Activated CD4-positive, alpha-beta memory T cell treated with anti-CD3 and anti-CD28 coated beads for 36 hours (primary cell): ENCODE measurements at regions not wholly inside any gene's neighbourhood (a gene's known extent, or its start where the extent isn't known, plus 50 kb on each side); places are given as distances from the start of the nearest gene placed in this dataset.
"Not testable (repeated sequence)": the region's sequence is repeated elsewhere in the genome, so short reads cannot be mapped to it uniquely, and the experiment has no call there.

Experiments used
- CTCF ChIA-PET: fragments of 350-600 bp; sonication (Branson Sonifier 250); formaldehyde crosslinking; loops from one replicate; lab custom pipeline; 2021; ENCODE audit warnings: antibody characterized with exemption, inconsistent platforms; lab: Charles Lee
- POLR2A ChIA-PET: fragments of 350-600 bp; sonication (Branson Sonifier 250); formaldehyde crosslinking; loops from one replicate; lab custom pipeline; 2021; ENCODE audit warnings: antibody characterized with exemption; lab: Charles Lee
- DNase-seq: peaks from one replicate; pipeline ENCODE4 v3.0.0-alpha.2; 2020
- H3K27ac Mint-ChIP-seq: one replicate; pipeline ENCODE4 v1.8.0; 2021; ENCODE audit warnings: mixed read lengths
- H3K27me3 Mint-ChIP-seq: one replicate; pipeline ENCODE4 v1.8.0; 2021; ENCODE audit warnings: mixed read lengths
- H3K36me3 Mint-ChIP-seq: one replicate; pipeline ENCODE4 v1.8.0; 2021; ENCODE audit warnings: mixed read lengths
- H3K4me1 Mint-ChIP-seq: one replicate; pipeline ENCODE4 v1.8.0; 2021; ENCODE audit warnings: low read depth, mixed read lengths
- H3K4me3 Mint-ChIP-seq: one replicate; pipeline ENCODE4 v1.8.0; 2021; ENCODE audit warnings: mild to moderate bottlenecking, mixed read lengths
- H3K9me3 Mint-ChIP-seq: one replicate; pipeline ENCODE4 v1.8.0; 2021; ENCODE audit warnings: mixed read lengths
- intact Hi-C: fragments of 100-400 bp; cut with micrococcal nuclease; formaldehyde crosslinking; loops from one replicate; pipeline ENCODE4 v1.15.1; 2023

DNA sequence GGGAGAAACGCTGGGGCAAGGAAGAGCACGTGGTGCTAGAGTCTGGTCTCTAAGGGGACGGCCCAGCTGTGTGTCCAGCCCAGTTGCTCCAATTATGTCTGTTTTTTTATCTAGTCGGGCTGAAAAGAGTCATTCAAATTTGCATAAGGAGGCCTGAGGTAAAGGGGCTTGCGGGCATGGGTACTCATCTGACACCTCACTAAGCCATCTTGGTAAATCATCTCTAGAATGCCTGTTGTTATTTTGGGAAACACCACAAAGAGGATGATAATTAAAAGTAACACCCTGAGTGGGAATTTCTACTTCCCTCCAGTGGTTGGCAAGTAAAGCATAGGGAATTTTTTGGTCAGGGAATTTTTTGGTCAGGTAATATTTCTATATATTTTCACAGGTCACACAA lies 196.1 kb upstream of the ALG10B start:
- CTCF ChIA-PET: no interaction called here
- no peak overlapping the region for H3K27ac Mint-ChIP-seq
- POLR2A ChIA-PET: no interaction called here
- peaks cover 5% of the 10 kb centered on the region for H3K9me3 Mint-ChIP-seq
- H3K4me3 Mint-ChIP-seq: no peak overlapping the region
- intact Hi-C loops: no loop called here
- no peaks in the 10 kb centered on the region for H3K4me1 Mint-ChIP-seq
- no peaks in the 10 kb centered on the region for H3K36me3 Mint-ChIP-seq
- peaks cover 5% of the 10 kb centered on the region for H3K27me3 Mint-ChIP-seq
- no peak for DNase-seq

DNA sequence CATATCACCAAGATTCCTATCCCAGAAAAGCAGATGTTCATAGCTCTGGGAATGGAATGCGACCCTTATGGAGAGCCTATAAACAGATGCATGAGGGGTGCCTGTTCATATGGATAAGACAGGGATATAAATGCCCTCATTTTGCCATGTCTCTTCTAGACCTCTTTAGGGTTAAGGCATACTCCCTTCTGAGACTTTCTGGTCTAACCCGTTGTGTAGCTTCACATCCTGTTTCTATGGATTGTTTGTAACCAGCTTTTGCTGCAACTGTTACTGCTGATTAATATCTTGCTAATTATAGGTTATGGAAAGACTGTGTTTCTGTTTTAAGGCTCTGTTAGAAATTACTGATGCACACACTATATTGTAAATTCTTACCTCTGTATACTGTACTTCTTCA lies 193.5 kb upstream of the ALG10B start:
- H3K4me3 Mint-ChIP-seq, intact Hi-C loops, H3K9me3 Mint-ChIP-seq, CTCF ChIA-PET, DNase-seq, H3K4me1 Mint-ChIP-seq, H3K36me3 Mint-ChIP-seq, POLR2A ChIA-PET, H3K27me3 Mint-ChIP-seq, H3K27ac Mint-ChIP-seq: not testable (repeated sequence)

DNA sequence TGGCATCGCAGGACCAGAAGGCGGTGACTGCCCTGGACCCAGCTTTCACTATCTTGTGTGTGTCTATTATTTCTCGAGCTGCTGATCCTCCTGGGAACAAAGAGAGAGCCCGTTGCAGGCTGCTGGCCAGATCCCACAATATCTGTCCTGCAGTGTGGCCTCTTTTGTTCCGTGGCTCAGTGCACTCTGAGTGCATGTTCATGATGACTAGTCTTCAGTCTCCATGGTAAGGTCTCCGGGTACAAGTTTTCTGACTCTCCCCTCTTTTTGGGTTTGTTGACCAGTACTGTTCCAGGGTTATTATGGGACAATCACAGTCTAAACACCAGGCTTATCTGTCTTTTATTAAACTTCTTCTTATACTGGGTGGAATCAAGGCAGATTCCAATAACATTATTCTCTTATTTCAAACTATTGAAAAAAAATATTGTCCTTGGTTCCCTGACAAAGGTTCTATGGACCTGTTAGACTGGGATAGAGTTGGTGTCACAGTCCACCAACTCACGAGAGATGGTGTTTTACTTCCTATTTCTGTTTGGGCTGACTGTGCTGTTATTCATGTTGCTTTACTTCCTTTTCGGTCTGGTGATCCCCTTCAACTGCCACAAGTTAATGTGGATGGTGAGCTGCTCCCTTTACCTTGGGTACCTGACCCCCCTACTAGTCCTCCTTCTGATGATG lies 192.9 kb upstream of the ALG10B start:
- no peak for DNase-seq
- H3K9me3 Mint-ChIP-seq: peaks cover 5% of the 10 kb centered on the region
- H3K36me3 Mint-ChIP-seq: no peaks in the 10 kb centered on the region
- H3K4me3 Mint-ChIP-seq: no peak overlapping the region
- peaks cover 6% of the 10 kb centered on the region for H3K27me3 Mint-ChIP-seq
- CTCF ChIA-PET: no interaction called here
- POLR2A ChIA-PET: no interaction called here
- no peaks in the 10 kb centered on the region for H3K4me1 Mint-ChIP-seq
- intact Hi-C loops: no loop called here
- H3K27ac Mint-ChIP-seq: no peak overlapping the region

DNA sequence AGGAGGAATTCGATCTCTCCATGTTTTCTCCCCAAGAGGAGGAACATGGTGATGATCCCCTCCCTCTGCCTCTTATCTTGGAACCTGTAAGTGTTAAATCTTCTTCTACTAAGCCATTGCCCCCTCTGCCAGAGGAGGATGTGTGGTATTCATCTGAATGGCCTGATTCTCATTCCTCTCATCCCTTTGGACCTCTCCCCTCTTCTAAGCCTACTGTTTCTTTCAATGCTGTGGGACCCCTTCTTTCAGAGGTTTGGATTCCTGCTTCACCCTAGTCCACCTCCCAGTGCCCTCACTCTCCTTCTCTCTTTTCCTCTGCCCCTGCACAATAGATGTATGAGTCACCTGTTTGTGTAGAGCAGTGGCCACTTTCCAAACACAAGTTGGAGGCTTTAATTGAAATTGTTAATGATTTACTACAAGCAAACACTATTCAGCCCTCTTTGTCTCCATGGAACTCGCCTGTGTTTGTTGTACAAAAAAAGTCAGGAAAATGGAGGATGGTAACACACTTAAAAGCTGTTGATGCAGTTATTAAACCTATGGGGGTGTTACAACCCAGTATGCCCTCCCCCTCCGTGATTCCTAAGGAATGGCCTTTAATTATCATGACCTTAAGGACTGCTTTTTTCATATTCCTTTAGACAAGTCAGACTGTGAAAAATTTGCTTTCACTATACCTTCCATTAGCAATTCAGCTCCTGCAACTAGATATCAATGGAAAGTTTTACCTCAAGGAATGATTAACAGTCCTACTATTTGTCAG lies 192.1 kb upstream of the ALG10B start:
- Mint-ChIP-seq H3K27me3 (peaks cover 6% of the 10 kb centered on the region), H3K27ac (no peak overlapping the region), H3K4me3 (no peak overlapping the region), H3K4me1 (no peaks in the 10 kb centered on the region), H3K9me3 (peaks cover 5% of the 10 kb centered on the region), H3K36me3 (no peaks in the 10 kb centered on the region)
- no peak for DNase-seq
- intact Hi-C loops: no loop called here
- ChIA-PET CTCF (no interaction called here), POLR2A (no interaction called here)

DNA sequence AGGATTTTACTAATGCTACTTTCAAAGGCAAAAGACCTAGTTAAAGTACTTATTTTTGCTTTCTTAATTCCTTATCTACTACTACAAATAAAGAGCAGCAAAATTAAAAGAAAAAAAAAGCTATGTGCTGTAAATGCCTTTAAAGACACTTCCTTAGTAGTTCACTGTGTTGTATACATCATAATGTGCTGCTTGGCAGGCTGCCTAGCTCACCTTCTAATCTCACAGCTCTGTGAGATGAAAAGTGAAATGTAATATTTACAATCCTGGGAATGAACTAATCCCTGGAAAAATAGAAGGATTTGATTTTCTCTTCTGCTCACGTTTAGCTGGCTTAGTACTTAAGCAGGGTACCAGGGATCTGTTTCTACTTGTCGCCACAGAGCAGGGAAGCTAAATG lies 184.4 kb upstream of the ALG10B start:
- CTCF ChIA-PET: no interaction called here
- POLR2A ChIA-PET: no interaction called here
- Mint-ChIP-seq H3K9me3 (no peaks in the 10 kb centered on the region), H3K4me3 (no peak overlapping the region), H3K27ac (no peak overlapping the region), H3K4me1 (no peaks in the 10 kb centered on the region), H3K27me3 (peaks cover 9% of the 10 kb centered on the region), H3K36me3 (no peaks in the 10 kb centered on the region)
- intact Hi-C loops: no loop called here
- no peak for DNase-seq

DNA sequence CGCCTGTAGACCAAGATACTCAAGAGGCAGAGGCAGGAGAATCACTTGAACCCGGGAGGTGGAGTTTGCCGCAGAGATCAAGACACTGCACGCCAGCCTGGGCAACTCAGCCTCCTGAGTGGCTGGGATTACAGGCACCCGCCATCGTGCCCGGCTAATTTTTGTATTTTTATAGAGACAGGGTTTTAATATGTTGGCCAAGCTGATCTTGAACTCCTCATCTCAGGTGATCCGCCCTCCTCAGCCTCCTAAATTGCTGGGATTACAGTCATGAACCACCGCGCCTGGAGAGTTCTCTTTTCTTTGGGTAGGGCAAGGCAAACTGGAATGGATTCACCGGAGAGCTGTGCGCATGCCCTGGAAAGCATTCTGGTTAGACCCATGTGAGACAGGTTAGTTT lies 179.3 kb upstream of the ALG10B start:
- no peaks in the 10 kb centered on the region for H3K36me3 Mint-ChIP-seq
- intact Hi-C loops: loop anchor here (5.0 kb wide), 2 partner anchors 965 to 1135 kb away; no protein-coding TSS in a partner anchor
- H3K27ac Mint-ChIP-seq: no peak overlapping the region
- peaks cover 2% of the 10 kb centered on the region for H3K27me3 Mint-ChIP-seq
- H3K4me3 Mint-ChIP-seq: no peak overlapping the region
- CTCF ChIA-PET: interaction anchor here (0.7 to 1.1 kb wide), 2 partner anchors 28 to 179 kb away, joined by 3 to 4 read pairs; partner anchors contain the start of gene ALG10B
- DNase-seq: no peak
- no peaks in the 10 kb centered on the region for H3K9me3 Mint-ChIP-seq
- H3K4me1 Mint-ChIP-seq: peaks cover 6% of the 10 kb centered on the region
- POLR2A ChIA-PET: no interaction called here

DNA sequence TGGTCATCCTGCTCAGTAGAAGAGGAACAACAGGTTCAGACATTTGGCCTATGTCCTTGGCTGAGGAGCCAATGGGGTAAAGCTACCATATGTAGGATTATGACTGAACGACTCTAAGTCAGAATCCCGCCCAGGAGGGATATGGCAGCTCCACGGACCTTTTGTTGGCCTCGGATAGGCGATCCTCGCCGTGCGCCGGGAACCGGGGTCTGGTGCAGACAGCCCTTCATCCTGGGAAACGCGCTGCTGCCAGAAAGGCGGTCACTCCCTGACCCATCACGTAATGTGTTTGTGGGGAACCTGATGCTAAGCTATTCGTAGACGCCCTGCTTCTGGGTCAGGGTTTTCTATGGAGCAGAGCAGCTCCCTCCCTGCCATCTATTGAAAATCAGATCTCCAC lies 178.9 kb upstream of the ALG10B start:
- DNase-seq: no peak
- CTCF ChIA-PET: interaction anchor here (0.7 to 1.1 kb wide), 2 partner anchors 28 to 179 kb away, joined by 3 to 4 read pairs; partner anchors contain the start of gene ALG10B
- H3K4me3 Mint-ChIP-seq: no peak overlapping the region
- H3K36me3 Mint-ChIP-seq: no peaks in the 10 kb centered on the region
- peaks cover 1% of the 10 kb centered on the region for H3K27me3 Mint-ChIP-seq
- intact Hi-C loops: loop anchor here (1.0 to 5.0 kb wide), 3 partner anchors 179 to 1135 kb away; partner anchors contain the start of gene ALG10B
- POLR2A ChIA-PET: no interaction called here
- no peaks in the 10 kb centered on the region for H3K9me3 Mint-ChIP-seq
- H3K4me1 Mint-ChIP-seq: peaks cover 6% of the 10 kb centered on the region
- H3K27ac Mint-ChIP-seq: no peak overlapping the region

DNA sequence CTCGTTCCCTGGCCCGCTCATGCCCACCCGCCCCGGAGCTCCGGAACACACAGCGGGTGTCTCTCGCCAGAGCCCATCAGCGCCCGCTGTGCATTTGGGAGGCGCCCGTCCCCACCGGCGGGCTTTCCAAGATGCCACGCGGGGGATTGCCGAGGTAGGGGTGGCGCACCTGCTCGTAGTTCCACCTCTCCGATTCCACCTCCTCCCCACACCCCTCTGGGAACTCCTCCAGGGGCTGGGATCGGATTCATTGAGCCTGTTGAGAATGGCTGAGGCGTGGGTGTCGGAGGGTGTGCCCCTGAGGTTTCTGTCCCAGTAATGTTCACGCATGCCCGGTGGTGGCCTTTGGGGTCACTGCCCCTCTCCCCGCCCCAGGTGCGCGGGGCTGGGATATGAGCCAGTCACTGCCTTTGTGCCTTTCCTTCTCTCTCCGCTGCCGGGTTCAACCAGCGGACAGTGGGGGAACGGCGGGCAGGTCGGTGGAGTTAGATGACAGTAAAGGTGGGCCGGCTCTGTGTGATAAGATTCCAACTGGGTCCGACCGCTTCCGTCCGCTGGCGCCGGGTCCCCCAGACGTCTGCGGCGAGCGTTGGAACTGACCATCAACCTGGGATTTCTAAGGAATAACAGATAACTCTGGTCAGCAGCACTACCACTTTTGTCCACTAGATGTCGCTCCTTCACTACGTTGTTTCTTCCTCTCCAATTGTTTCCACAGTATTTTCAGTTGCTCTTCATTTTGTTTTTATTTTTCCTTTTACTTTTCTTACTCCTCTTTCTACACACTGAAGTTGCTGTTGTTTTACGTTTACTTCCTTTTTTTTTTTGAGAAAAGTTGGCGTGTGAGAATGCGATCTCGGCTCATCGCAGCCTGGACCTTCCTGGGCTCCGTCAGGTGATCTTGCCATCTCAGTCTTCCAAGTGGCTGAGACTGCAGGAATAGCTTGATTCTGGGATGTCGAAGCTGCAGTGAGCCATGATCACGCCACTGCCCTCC lies 178.1 kb upstream of the ALG10B start:
- H3K9me3 Mint-ChIP-seq: no peaks in the 10 kb centered on the region
- H3K27ac Mint-ChIP-seq: no peak overlapping the region
- DNase-seq: peak; percentile 65
- peaks cover 6% of the 10 kb centered on the region for H3K4me1 Mint-ChIP-seq
- H3K4me3 Mint-ChIP-seq: peak overlapping the region; percentile 59
- intact Hi-C loops: loop anchor here (1.0 to 5.0 kb wide), 3 partner anchors 178 to 1134 kb away; partner anchors contain the start of gene ALG10B
- CTCF ChIA-PET: interaction anchor here (0.7 to 1.4 kb wide), 4 partner anchors 29 to 178 kb away, joined by 3 to 4 read pairs (median 4); partner anchors contain the start of gene ALG10B
- POLR2A ChIA-PET: interaction anchor here (0.7 kb wide), 1 partner anchor 1057 kb away, joined by 4 read pairs; no protein-coding TSS in a partner anchor
- no peaks in the 10 kb centered on the region for H3K27me3 Mint-ChIP-seq
- no peaks in the 10 kb centered on the region for H3K36me3 Mint-ChIP-seq

DNA sequence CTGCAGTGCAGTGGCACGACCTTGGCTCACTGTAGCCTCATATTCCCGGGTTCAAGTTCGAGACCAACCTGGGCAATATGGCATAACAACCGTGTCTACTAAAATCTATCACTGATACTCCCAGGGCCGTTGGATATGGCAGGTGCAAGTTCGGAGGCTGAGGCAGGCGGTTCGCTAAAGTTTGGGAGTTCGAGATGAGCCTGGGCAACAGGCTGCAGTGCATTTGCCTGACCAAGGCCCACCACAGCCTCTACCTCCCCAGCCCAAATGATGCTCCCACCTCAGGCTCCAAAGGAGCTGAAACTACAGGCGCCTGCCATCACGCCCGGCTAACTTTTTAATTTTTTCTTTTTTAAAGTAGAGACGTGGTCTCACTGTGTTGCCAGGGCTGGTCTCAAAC lies 177.1 kb upstream of the ALG10B start:
- no peak overlapping the region for H3K4me3 Mint-ChIP-seq
- intact Hi-C loops: loop anchor here (5.0 kb wide), 2 partner anchors 963 to 1133 kb away; no protein-coding TSS in a partner anchor
- ChIA-PET POLR2A (interaction anchor here (0.7 kb wide), 1 partner anchor 1056 kb away, joined by 4 read pairs; no protein-coding TSS in a partner anchor), CTCF (interaction anchor here (1.1 to 1.4 kb wide), 2 partner anchors 78 to 177 kb away, joined by 3 to 4 read pairs; partner anchors contain the start of gene ALG10B)
- DNase-seq: no peak
- H3K9me3 Mint-ChIP-seq: no peaks in the 10 kb centered on the region
- no peak overlapping the region for H3K27ac Mint-ChIP-seq
- peaks cover 6% of the 10 kb centered on the region for H3K4me1 Mint-ChIP-seq
- H3K27me3 Mint-ChIP-seq: no peaks in the 10 kb centered on the region
- H3K36me3 Mint-ChIP-seq: no peaks in the 10 kb centered on the region

DNA sequence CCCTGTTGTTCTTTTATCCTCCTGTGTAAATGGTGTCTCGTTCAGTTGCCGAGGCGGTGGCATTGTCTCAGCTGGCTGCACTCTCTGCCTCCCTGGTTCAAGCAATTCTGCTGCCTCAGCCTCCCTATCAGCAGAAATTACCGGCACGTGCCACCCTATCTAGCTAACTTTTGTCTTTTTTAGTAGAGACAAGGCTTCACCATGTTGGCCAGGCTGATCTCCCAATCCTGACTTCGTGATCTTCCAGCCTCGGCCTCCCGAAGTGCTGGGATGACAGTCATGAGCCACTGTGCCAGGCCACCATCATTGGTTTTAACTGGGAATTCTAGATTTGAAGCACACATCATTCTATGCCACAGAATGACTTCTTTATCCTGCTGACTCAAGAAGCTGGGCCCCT lies 175.3 kb upstream of the ALG10B start:
- Mint-ChIP-seq H3K9me3 (no peaks in the 10 kb centered on the region), H3K36me3 (no peaks in the 10 kb centered on the region), H3K27ac (no peak overlapping the region), H3K4me1 (peaks cover 6% of the 10 kb centered on the region), H3K4me3 (no peak overlapping the region), H3K27me3 (no peaks in the 10 kb centered on the region)
- ChIA-PET CTCF (interaction anchor here (1.4 kb wide), 1 partner anchor 175 kb away, joined by 4 read pairs; the partner anchor contains the start of gene ALG10B), POLR2A (no interaction called here)
- intact Hi-C loops: no loop called here
- DNase-seq: no peak

DNA sequence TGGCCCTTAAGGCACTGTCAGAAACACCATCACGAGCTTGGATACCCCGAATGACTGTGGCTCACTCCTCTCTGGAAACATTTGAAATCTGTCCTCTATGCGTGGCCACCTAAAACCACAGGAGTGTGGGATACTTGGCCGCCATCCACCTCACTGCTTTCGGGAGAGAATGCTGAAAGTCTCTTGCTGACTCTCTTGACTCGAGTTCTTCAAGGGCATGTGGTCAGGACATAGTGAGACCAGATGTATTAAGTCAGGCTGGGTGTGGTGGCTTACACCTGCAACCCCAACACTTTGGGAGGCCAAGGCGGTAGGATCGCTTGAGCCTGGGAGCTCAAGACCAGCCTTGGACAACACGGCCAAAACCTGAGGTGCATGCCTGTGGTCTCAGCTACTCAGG lies 174.7 kb upstream of the ALG10B start:
- intact Hi-C loops: no loop called here
- H3K27ac Mint-ChIP-seq: no peak overlapping the region
- CTCF ChIA-PET: no interaction called here
- POLR2A ChIA-PET: no interaction called here
- H3K4me3 Mint-ChIP-seq: no peak overlapping the region
- H3K4me1 Mint-ChIP-seq: peaks cover 6% of the 10 kb centered on the region
- peaks cover 2% of the 10 kb centered on the region for H3K9me3 Mint-ChIP-seq
- H3K27me3 Mint-ChIP-seq: no peaks in the 10 kb centered on the region
- no peaks in the 10 kb centered on the region for H3K36me3 Mint-ChIP-seq
- no peak for DNase-seq
